C4-2B (cell line): ENCODE measurements at regions not wholly inside any gene's neighbourhood (a gene's known extent, or its start where the extent isn't known, plus 50 kb on each side); places are given as distances from the start of the nearest gene placed in this dataset.

Experiments
- H3K27ac ChIP-seq: fragments of 450-650 bp; 2 replicates; pipeline ENCODE4 v1.5.1; 2017
- ZFX ChIP-seq: fragments of 450-650 bp; IDR thresholded peaks from 2 replicates; pipeline ENCODE4 v1.6.1; 2017
- TF ChIP-seq, protein P1 (sequence below): fragments of 450-650 bp; conservative IDR thresholded peaks from 2 replicates; pipeline ENCODE4 v1.5.1; 2017; ENCODE audit warnings: mild to moderate bottlenecking

DNA sequence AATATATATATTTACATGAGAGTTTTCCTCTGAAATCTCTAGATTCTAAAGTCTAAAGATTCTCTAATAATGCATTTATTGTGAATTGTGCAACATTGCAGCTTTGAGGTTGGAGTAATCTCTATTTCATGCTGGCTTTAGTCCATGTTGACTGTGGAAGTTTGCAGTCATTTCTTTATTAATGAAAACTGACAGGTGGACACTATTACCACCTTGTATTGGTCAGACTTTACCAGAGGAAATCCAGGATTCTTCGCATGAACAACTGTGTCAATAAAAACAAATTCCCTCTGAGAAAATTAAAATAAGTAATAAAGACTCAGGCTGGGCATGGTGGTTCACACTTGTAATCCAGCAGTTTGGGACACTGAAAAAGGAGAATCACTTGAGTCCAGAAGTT is 274.1 kb downstream of the SHQ1 start:
- H3K27ac ChIP-seq: no peak overlapping the region
- no peak for TF ChIP-seq ZFX
- TF ChIP-seq, protein P1, sequence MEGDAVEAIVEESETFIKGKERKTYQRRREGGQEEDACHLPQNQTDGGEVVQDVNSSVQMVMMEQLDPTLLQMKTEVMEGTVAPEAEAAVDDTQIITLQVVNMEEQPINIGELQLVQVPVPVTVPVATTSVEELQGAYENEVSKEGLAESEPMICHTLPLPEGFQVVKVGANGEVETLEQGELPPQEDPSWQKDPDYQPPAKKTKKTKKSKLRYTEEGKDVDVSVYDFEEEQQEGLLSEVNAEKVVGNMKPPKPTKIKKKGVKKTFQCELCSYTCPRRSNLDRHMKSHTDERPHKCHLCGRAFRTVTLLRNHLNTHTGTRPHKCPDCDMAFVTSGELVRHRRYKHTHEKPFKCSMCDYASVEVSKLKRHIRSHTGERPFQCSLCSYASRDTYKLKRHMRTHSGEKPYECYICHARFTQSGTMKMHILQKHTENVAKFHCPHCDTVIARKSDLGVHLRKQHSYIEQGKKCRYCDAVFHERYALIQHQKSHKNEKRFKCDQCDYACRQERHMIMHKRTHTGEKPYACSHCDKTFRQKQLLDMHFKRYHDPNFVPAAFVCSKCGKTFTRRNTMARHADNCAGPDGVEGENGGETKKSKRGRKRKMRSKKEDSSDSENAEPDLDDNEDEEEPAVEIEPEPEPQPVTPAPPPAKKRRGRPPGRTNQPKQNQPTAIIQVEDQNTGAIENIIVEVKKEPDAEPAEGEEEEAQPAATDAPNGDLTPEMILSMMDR: no peak

DNA sequence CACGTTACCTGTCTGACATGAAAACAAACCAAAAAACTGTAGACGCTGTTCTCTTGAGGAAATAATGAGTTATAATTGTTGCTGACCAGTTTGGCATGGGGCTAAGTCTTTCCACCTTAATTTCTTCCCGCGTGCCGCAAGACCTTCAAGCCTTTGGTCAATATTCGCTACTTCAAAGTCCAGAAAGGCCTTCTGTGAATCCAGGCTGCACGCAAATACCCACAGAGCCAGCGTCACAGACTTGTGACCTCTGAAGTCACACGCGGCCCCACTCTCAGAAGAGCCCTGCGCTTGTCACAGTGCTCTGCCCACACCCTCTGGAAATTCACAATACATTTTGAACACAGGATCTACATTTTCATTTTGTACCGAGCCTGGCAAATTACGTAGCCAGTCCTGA is 275.2 kb downstream of the SHQ1 start:
- TF ChIP-seq ZFX: no peak
- TF ChIP-seq, protein P1: no peak

DNA sequence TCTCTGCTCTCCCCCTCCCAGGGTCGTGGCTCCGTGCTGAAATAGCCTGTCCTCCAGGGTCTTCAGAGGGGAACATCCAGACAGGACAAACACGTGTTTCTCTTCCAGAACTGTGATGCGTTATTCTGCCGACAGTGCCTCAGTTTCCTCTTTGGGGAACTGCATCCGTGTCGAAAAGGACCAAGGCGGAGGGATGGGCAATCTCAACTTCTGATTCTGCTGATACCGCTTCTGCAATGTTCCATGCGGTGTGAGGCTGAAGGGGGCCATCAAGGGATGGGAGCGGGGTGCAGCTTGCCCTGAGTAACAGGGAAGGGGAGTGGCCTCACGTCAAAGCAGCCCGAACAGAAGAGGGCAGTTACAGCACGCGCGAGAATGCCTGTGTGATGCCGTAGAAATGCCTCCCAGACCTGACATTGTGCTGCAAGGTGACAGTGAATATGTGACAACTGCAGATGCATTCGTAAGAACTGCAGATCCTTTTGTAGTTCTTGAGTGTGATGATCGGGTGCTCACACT is 275.7 kb downstream of the SHQ1 start:
- H3K27ac ChIP-seq: no peak overlapping the region
- TF ChIP-seq ZFX: no peak
- TF ChIP-seq, protein P1: no peak

More for the DNA sequence above, 275.2 kb downstream of the SHQ1 start:
- no peak overlapping the region for H3K27ac ChIP-seq

DNA sequence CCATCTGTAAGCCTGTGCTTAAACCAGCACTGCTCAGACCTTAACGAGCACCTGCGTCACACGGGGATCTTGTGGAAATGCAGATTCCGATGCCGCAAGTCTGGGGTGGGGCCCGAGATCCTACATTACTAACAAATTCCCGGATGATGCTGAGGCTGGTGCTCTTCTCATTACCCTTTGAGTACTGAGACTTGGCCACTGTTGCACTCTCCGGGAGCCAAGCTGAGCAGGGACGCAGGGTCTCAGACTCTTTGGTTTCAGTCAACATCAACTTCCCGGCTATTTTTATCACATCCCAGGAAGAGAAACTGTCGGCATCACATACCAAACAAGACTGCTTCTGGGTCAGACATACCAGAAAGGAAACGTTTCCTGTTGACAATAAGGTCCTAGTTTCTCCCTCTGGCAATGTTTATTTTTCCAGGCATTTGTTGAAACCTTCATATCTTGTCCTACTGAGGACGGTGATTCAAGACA is 276.6 kb downstream of the SHQ1 start:
- TF ChIP-seq ZFX: no peak
- TF ChIP-seq, protein P1: no peak
- H3K27ac ChIP-seq: no peak overlapping the region

DNA sequence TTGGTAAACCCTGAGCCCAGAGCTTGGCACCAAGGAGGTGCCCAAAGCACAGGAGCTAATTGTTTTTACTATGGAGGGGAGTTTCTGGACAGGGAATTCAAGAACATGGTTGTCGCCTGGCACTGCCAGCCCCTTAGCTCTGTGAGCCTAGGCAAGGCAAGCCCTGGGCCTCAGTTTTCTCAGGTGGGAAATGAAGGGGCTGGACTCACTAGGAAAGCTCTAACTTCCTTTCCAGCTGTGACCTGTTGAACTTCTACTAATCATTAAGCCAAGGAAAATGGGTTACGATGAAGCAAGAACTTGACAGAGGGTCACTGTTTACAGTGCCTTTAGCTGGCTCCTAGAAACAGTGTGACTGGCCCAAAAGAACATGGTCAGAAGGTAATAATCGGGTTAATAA is 277.2 kb downstream of the SHQ1 start:
- no peak overlapping the region for H3K27ac ChIP-seq
- TF ChIP-seq, protein P1: no peak
- no peak for TF ChIP-seq ZFX

DNA sequence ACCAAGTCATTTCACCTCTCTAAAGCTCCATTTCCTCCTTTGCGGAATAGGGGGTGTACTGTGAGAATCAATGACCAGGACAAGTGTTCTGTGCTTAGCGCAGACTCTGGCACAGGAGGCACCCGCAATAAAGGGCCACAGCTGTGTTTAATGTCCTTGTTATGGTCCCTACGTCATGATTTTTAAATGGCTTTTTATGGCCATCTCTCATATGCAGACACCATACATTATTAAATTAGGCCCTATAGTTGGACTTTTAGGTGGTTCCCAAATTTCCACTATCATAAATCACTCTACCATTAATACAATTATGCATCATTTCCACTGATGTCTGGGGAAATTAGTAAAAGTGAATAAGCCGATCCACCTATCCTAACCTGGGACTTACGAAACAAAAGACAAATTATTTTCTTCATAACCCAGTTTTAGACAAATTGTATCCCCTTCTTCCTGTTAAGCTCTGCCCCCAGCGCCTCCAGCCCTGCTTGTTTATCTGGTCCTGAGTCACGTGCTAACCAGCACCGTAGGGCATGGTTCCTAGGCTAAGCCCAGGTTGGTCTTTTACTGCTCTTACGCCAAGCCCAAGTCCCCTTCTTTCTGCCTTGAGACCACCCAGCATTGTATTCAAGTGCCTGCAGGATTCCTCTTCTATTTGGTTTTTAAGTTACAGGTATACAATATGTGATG is 278.3 kb downstream of the SHQ1 start:
- no peak overlapping the region for H3K27ac ChIP-seq
- no peak for TF ChIP-seq ZFX
- TF ChIP-seq, protein P1: no peak

DNA sequence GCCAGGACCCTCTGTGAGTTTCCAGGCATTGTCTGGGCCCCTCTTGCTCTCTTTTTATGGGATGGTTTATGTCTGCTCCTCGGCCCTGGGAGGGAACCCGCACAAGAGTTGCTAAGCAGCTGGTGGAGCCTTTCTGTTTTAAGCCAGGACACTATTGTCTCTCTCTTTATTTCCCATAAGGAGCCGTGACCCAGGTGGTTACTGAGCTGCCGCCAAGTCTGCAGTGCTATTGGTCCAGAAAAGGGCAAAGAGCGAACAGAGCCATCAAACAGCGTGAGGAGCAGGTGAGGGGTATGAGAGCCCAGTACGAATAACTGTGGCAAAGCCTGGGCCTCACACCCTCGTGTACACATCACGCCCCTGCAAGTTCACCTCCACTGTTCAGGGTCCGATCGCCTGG is 280.2 kb downstream of the SHQ1 start:
- TF ChIP-seq ZFX: no peak
- TF ChIP-seq, protein P1: no peak

More for the DNA sequence above, 280.2 kb downstream of the SHQ1 start:
- no peak overlapping the region for H3K27ac ChIP-seq
